HEK293T (cell line): ENCODE measurements at regions not wholly inside any gene's neighbourhood (a gene's known extent, or its start where the extent isn't known, plus 50 kb on each side); places are given as distances from the start of the nearest gene placed in this dataset.

ENCODE experiments used
- CTCF ChIA-PET: fragments of 350-600 bp; formaldehyde crosslinking; extraction: SDS; loops from one replicate; lab custom pipeline; 2021; ENCODE audit warnings: antibody characterized with exemption, inconsistent platforms; lab: Yijun Ruan, JAX
- POLR2A ChIA-PET: fragments of 350-600 bp; formaldehyde crosslinking; extraction: SDS; loops from one replicate; lab custom pipeline; 2020; ENCODE audit warnings: antibody characterized with exemption, inconsistent platforms; lab: Yijun Ruan, JAX
- DNase-seq: peaks from one replicate; pipeline ENCODE4 v3.0.0; 2012; ENCODE audit warnings: mixed read lengths; ENCODE audit errors: extremely low spot score
- ARNT ChIP-seq: fragments of 450-650 bp; IDR thresholded peaks from 2 replicates; pipeline ENCODE4 v1.6.1; 2017; ENCODE audit warnings: mild to moderate bottlenecking
- BHLHE40 ChIP-seq: fragments of 450-650 bp; IDR thresholded peaks from 2 replicates; pipeline ENCODE4 v1.6.1; 2016; ENCODE audit warnings: mild to moderate bottlenecking, moderate library complexity, borderline replicate concordance
- CTBP1 ChIP-seq: fragments of 450-650 bp; IDR thresholded peaks from 2 replicates; pipeline ENCODE4 v1.6.1; 2016; ENCODE audit warnings: borderline replicate concordance
- ELF4 ChIP-seq: fragments of 450-650 bp; IDR thresholded peaks from 2 replicates; pipeline ENCODE4 v1.6.1; 2017; ENCODE audit warnings: antibody characterized with exemption
- FOXA1 ChIP-seq: fragments of 450-650 bp; IDR thresholded peaks from 2 replicates; pipeline ENCODE4 v1.6.1; 2016; ENCODE audit warnings: mild to moderate bottlenecking
- FOXK2 ChIP-seq: fragments of 450-650 bp; IDR thresholded peaks from 2 replicates; pipeline ENCODE4 v1.6.1; 2016; ENCODE audit warnings: mild to moderate bottlenecking
- FOXM1 ChIP-seq: fragments of 450-650 bp; IDR thresholded peaks from 2 replicates; pipeline ENCODE4 v1.6.1; 2017; ENCODE audit warnings: mild to moderate bottlenecking, borderline replicate concordance
- HDGF ChIP-seq: fragments of 450-650 bp; IDR thresholded peaks from 2 replicates; pipeline ENCODE4 v1.6.1; 2017; ENCODE audit warnings: antibody characterized with exemption, borderline replicate concordance
- L3MBTL2 ChIP-seq: fragments of 450-650 bp; conservative IDR thresholded peaks from 2 replicates; pipeline ENCODE4 v1.6.1; 2016; ENCODE audit warnings: mild to moderate bottlenecking
- LEF1 ChIP-seq: fragments of 450-650 bp; IDR thresholded peaks from 2 replicates; pipeline ENCODE4 v1.6.1; 2017; ENCODE audit warnings: mild to moderate bottlenecking, borderline replicate concordance
- NFRKB ChIP-seq: fragments of 450-650 bp; IDR thresholded peaks from 2 replicates; pipeline ENCODE4 v1.6.1; 2016; ENCODE audit warnings: mild to moderate bottlenecking, moderate library complexity
- SP1 ChIP-seq: fragments of 450-650 bp; IDR thresholded peaks from 2 replicates; pipeline ENCODE4 v1.6.1; 2017
- SUZ12 ChIP-seq: fragments of 450-650 bp; IDR thresholded peaks from 2 replicates; pipeline ENCODE4 v1.6.1; 2016; ENCODE audit warnings: mild to moderate bottlenecking
- TARDBP ChIP-seq: fragments of 450-650 bp; IDR thresholded peaks from 2 replicates; pipeline ENCODE4 v1.6.1; 2016
- ZNF384 ChIP-seq: fragments of 450-650 bp; IDR thresholded peaks from 2 replicates; pipeline ENCODE4 v1.6.1; 2016
- TF ChIP-seq, protein P1 (sequence below): fragments of 450-650 bp; IDR thresholded peaks from 2 replicates; pipeline ENCODE4 v1.6.1; 2016

- no peak for DNase-seq
- POLR2A ChIA-PET: no interaction called here
Measured at GRCh38 chr3:143207338-143207961, 87.9 kb downstream of the CHST2 start.

DNA sequence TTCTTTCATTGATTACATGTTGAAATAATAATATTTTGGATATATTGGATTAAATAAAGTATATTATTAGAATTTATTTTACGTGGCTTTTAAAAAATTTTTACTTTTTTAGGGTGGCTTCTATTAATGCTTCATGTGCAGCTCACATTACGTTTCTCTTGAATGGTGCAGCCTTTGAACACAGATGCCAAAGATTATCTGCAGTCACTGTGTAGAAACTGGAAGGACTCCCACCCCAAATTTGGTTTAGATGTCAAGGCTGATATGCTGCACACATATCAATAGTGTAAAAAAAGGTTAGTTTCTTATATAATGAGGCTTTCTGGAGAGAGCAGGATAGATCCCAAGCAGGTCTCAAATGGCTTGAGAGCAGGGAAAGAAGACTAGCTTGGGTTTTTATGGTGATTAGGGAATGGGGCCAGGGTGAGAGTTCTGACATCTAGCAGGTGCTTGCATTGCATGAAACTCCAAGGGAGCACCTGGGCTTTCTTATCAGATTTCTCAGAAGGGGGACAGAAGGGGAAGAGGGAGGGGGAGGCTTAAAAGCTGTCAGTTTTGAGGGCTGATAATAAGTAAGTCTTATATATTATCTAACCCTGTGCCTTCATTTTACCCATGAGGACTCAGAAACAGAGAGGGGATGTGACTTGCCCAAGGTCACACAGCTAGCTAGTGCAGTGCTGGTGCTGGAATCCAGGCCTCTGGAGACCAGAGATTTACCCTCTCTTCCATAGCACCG, 89.6 kb downstream of the CHST2 start:
- CTCF ChIA-PET: no interaction called here
- no peak for DNase-seq
- POLR2A ChIA-PET: no interaction called here
- no peak for TF ChIP-seq FOXM1
- no peak for TF ChIP-seq L3MBTL2
- no peak for TF ChIP-seq CTBP1
- TF ChIP-seq HDGF: no peak
- TF ChIP-seq LEF1: no peak

More at GRCh38 chr3:143207338-143207961, 87.9 kb downstream of the CHST2 start:
- no peak for TF ChIP-seq LEF1
- TF ChIP-seq BHLHE40: no peak
- no peak for TF ChIP-seq NFRKB
- TF ChIP-seq HDGF: no peak
- TF ChIP-seq ARNT: no peak
- TF ChIP-seq SUZ12: no peak
- TF ChIP-seq TARDBP: no peak
- no peak for TF ChIP-seq FOXM1
- CTCF ChIA-PET: no interaction called here

- CTCF ChIA-PET: no interaction called here
- TF ChIP-seq BHLHE40: no peak
- no peak for TF ChIP-seq L3MBTL2
- no peak for TF ChIP-seq NFRKB
- TF ChIP-seq, protein P1, sequence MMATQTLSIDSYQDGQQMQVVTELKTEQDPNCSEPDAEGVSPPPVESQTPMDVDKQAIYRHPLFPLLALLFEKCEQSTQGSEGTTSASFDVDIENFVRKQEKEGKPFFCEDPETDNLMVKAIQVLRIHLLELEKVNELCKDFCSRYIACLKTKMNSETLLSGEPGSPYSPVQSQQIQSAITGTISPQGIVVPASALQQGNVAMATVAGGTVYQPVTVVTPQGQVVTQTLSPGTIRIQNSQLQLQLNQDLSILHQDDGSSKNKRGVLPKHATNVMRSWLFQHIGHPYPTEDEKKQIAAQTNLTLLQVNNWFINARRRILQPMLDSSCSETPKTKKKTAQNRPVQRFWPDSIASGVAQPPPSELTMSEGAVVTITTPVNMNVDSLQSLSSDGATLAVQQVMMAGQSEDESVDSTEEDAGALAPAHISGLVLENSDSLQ: no peak
- TF ChIP-seq FOXA1: no peak
- TF ChIP-seq FOXK2: no peak
- no peak for TF ChIP-seq CTBP1
- no peak for TF ChIP-seq ELF4
- POLR2A ChIA-PET: no interaction called here
- DNase-seq: no peak
Measured at GRCh38 chr3:143209715-143210059, 90.1 kb downstream of the CHST2 start.

GRCh38 chr3:143210141-143210540, 90.6 kb downstream of the CHST2 start:
- TF ChIP-seq FOXA1: no peak
- TF ChIP-seq CTBP1: no peak
- no peak for TF ChIP-seq L3MBTL2
- no peak for TF ChIP-seq ZNF384
- no peak for TF ChIP-seq SUZ12
- TF ChIP-seq ELF4: no peak
- TF ChIP-seq HDGF: no peak
- no peak for TF ChIP-seq NFRKB
- ChIA-PET POLR2A (no interaction called here), CTCF (no interaction called here)
- no peak for DNase-seq

DNA sequence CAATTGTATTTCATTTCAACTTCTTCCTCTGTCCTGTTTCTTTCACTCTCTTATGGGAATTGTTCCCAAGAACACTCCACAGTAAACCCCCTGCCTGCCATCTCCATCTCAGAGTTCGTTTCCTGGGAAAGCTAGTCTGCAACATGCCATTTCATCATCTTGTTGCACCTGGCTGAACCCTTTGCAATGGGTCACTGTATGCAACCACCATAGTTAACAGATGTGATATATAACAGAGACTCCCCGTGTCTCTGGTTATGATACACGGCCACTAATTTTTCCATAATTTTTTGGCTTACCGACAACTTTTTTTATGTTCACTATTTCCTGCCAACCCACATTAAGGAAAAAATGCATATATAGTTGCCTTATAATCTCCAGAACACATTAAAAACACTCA, 95.5 kb downstream of the CHST2 start:
- ChIA-PET POLR2A (no interaction called here), CTCF (no interaction called here)
- DNase-seq: no peak
- TF ChIP-seq SUZ12 (no peak), LEF1 (no peak), SP1 (no peak), CTBP1 (no peak), FOXK2 (no peak), ZNF384 (no peak), L3MBTL2 (no peak), FOXA1 (no peak), ARNT (no peak), TARDBP (no peak)
- TF ChIP-seq, protein P1: no peak
